Astrocyte (in vitro differentiated cells and primary cell): ENCODE measurements at regions not wholly inside any gene's neighbourhood (a gene's known extent, or its start where the extent isn't known, plus 50 kb on each side); places are given as distances from the start of the nearest gene placed in this dataset.

Experiments used
- DNase-seq: peaks from one replicate; pipeline ENCODE4 v3.0.0-alpha.2; 2010; ENCODE audit warnings: low read depth
- FAIRE-seq: peaks from 2 replicates; lab custom pipeline; 2011; peaks lifted over from hg19 to GRCh38; lab: Jason Lieb, UNC
- H2AFZ ChIP-seq: 2 replicates; pipeline ENCODE4 v1.6.0; 2012; ENCODE audit warnings: low read depth, low read length, inconsistent platforms
- H3K27ac ChIP-seq: 2 replicates; pipeline ENCODE4 v1.5.1; 2011; ENCODE audit warnings: low read depth, low read length, inconsistent platforms
- H3K27me3 ChIP-seq: 2 replicates; pipeline ENCODE4 v1.6.0; 2011; ENCODE audit warnings: low read length, inconsistent platforms; ENCODE audit not compliant: insufficient read depth
- H3K36me3 ChIP-seq: 2 replicates; pipeline ENCODE4 v1.5.1; 2011; ENCODE audit warnings: low read length, inconsistent platforms; ENCODE audit not compliant: insufficient read depth
- H3K4me1 ChIP-seq: 2 replicates; pipeline ENCODE4 v1.5.1; 2011; ENCODE audit warnings: low read length, inconsistent platforms; ENCODE audit not compliant: insufficient read depth
- H3K4me2 ChIP-seq: 2 replicates; pipeline ENCODE4 v1.6.0; 2012; ENCODE audit warnings: low read length, inconsistent platforms
- H3K4me3 ChIP-seq: 2 replicates; pipeline ENCODE4 v1.5.1; 2011; ENCODE audit warnings: low read depth, mild to moderate bottlenecking, low read length, inconsistent platforms; ENCODE audit not compliant: insufficient read depth
- H3K79me2 ChIP-seq: 2 replicates; pipeline ENCODE4 v1.6.0; 2012; ENCODE audit warnings: mild to moderate bottlenecking, low read length, inconsistent platforms; ENCODE audit not compliant: insufficient read depth
- H3K9ac ChIP-seq: 2 replicates; pipeline ENCODE4 v1.6.0; 2012; ENCODE audit warnings: mild to moderate bottlenecking, low read length, inconsistent platforms
- H3K9me3 ChIP-seq: 2 replicates; pipeline ENCODE4 v1.5.1; 2012; ENCODE audit warnings: low read depth, mild to moderate bottlenecking, low read length, inconsistent platforms; ENCODE audit not compliant: insufficient read depth
- H4K20me1 ChIP-seq: 2 replicates; pipeline ENCODE4 v1.6.0; 2012; ENCODE audit warnings: low read length, inconsistent platforms; ENCODE audit not compliant: insufficient read depth
- H3K27ac Mint-ChIP-seq: one replicate; pipeline ENCODE4 v1.8.0; 2021; ENCODE audit warnings: mild to moderate bottlenecking, mixed read lengths; ENCODE audit not compliant: unreplicated experiment
- H3K27me3 Mint-ChIP-seq: one replicate; pipeline ENCODE4 v1.8.0; 2021; ENCODE audit warnings: low read depth, mixed read lengths; ENCODE audit not compliant: unreplicated experiment
- H3K36me3 Mint-ChIP-seq: one replicate; pipeline ENCODE4 v1.8.0; 2021; ENCODE audit warnings: low read depth, mixed read lengths; ENCODE audit not compliant: unreplicated experiment
- H3K4me1 Mint-ChIP-seq: one replicate; pipeline ENCODE4 v1.8.0; 2021; ENCODE audit warnings: low read depth, mixed read lengths; ENCODE audit not compliant: unreplicated experiment
- H3K4me3 Mint-ChIP-seq: one replicate; pipeline ENCODE4 v1.8.0; 2021; ENCODE audit warnings: mild to moderate bottlenecking, moderate library complexity, mixed read lengths; ENCODE audit not compliant: unreplicated experiment
- H3K9me3 Mint-ChIP-seq: one replicate; pipeline ENCODE4 v1.8.0; 2021; ENCODE audit warnings: mild to moderate bottlenecking, mixed read lengths; ENCODE audit not compliant: unreplicated experiment
- CTCF ChIP-seq: IDR thresholded peaks from 2 replicates; pipeline ENCODE4 v1.5.1; 2011; ENCODE audit warnings: low read depth, mild to moderate bottlenecking, inconsistent platforms, low read length, moderate library complexity; ENCODE audit not compliant: insufficient read depth
- EZH2 ChIP-seq: IDR thresholded peaks from 2 replicates; pipeline ENCODE4 v1.6.1; 2012; ENCODE audit warnings: mild to moderate bottlenecking, low read length, inconsistent platforms; ENCODE audit not compliant: insufficient read depth

- H2AFZ ChIP-seq, result peak overlapping the region; percentile 62
- Mint-ChIP-seq H3K36me3 (no peaks in the 10 kb centered on the region), H3K27ac (no peak overlapping the region), H3K4me1 (peaks cover 21% of the 10 kb centered on the region), H3K27me3 (no peaks in the 10 kb centered on the region), H3K9me3 (peaks cover 10% of the 10 kb centered on the region), H3K4me3 (no peak overlapping the region)
- peak overlapping the region; percentile 72 for H3K4me2 ChIP-seq
- H3K79me2 ChIP-seq, result no peaks in the 10 kb centered on the region
- no peaks in the 10 kb centered on the region for H3K27me3 ChIP-seq
- DNase-seq (peak; percentile 89), FAIRE-seq (peak; percentile 52)
- H3K27ac ChIP-seq, result no peak overlapping the region
- no peak for TF ChIP-seq CTCF
- no peak for TF ChIP-seq EZH2
- peaks cover 4% of the 10 kb centered on the region for H3K9me3 ChIP-seq
- H3K9ac ChIP-seq, result peak overlapping the region; percentile 22
- H3K4me3 ChIP-seq, result no peak overlapping the region
- peaks cover 30% of the 10 kb centered on the region for H3K4me1 ChIP-seq
- no peaks in the 10 kb centered on the region for H3K36me3 ChIP-seq
- no peaks in the 10 kb centered on the region for H4K20me1 ChIP-seq
Measured at GRCh38 chr2:64770781-64771334, 117.1 kb upstream of the SERTAD2 start.

DNA sequence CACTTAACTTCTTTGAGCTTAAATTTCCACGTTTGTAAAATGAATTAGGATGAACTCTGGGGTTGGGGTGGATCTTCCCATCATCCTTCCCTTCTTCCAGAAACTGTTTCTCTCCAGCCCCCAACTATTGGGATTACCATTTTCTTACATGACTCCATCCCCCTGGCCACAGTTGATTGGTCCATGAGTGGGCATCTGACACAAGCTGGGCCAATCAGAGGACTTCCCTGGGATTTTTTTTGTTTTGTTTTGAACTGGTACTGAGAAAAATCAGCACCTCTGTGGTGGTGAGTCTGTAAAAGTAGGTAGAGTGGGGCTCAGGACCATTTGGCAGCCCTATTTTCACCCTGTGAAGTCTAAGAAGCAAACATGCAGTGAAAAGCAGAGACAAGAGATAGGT, 118.0 kb upstream of the SERTAD2 start:
- Mint-ChIP-seq H3K9me3 (peaks cover 17% of the 10 kb centered on the region), H3K27me3 (no peaks in the 10 kb centered on the region), H3K4me1 (peaks cover 17% of the 10 kb centered on the region), H3K36me3 (no peaks in the 10 kb centered on the region), H3K27ac (no peak overlapping the region), H3K4me3 (no peak overlapping the region)
- Histone ChIP-seq H3K9me3 (peaks cover 4% of the 10 kb centered on the region), H2AFZ (no peak overlapping the region), H3K4me3 (no peak overlapping the region), H3K36me3 (no peaks in the 10 kb centered on the region), H3K4me1 (peaks cover 27% of the 10 kb centered on the region), H3K27ac (no peak overlapping the region), H3K4me2 (no peak overlapping the region), H3K27me3 (no peaks in the 10 kb centered on the region), H3K9ac (no peak overlapping the region), H4K20me1 (no peaks in the 10 kb centered on the region), H3K79me2 (no peaks in the 10 kb centered on the region)
- FAIRE-seq (no peak), DNase-seq (no peak)
- TF ChIP-seq CTCF (no peak), EZH2 (no peak)

- Mint-ChIP-seq H3K27ac (no peak overlapping the region), H3K4me1 (peaks cover 14% of the 10 kb centered on the region), H3K9me3 (peaks cover 17% of the 10 kb centered on the region), H3K36me3 (no peaks in the 10 kb centered on the region), H3K27me3 (no peaks in the 10 kb centered on the region), H3K4me3 (no peak overlapping the region)
- no peaks in the 10 kb centered on the region for H3K27me3 ChIP-seq
- FAIRE-seq, result no peak
- H3K4me3 ChIP-seq, result no peak overlapping the region
- H2AFZ ChIP-seq, result no peak overlapping the region
- H4K20me1 ChIP-seq, result no peaks in the 10 kb centered on the region
- no peak for DNase-seq
- H3K27ac ChIP-seq, result no peak overlapping the region
- no peaks in the 10 kb centered on the region for H3K79me2 ChIP-seq
- H3K9ac ChIP-seq, result no peak overlapping the region
- H3K9me3 ChIP-seq, result peaks cover 4% of the 10 kb centered on the region
- TF ChIP-seq CTCF (no peak), EZH2 (no peak)
- no peak overlapping the region for H3K4me2 ChIP-seq
- H3K36me3 ChIP-seq, result no peaks in the 10 kb centered on the region
- peaks cover 18% of the 10 kb centered on the region for H3K4me1 ChIP-seq
Measured at GRCh38 chr2:64773461-64774118, 119.9 kb upstream of the SERTAD2 start.
